Neuronal stem cell (in vitro differentiated cells): ENCODE measurements at regions not wholly inside any gene's neighbourhood (a gene's known extent, or its start where the extent isn't known, plus 50 kb on each side); places are given as distances from the start of the nearest gene placed in this dataset.

Experiments used
- DNase-seq: peaks from one replicate; pipeline ENCODE4 v3.0.0-alpha.2; 2013; ENCODE audit warnings: low spot score
- H2AFZ ChIP-seq: one replicate; pipeline ENCODE4 v1.6.1; 2013; ENCODE audit warnings: mild to moderate bottlenecking, low read length, inconsistent platforms
- H2AK5ac ChIP-seq: 2 replicates; pipeline ENCODE4 v1.6.1; 2013; ENCODE audit warnings: low read depth, mild to moderate bottlenecking, inconsistent platforms, low read length, moderate library complexity, mixed read lengths
- H2BK120ac ChIP-seq: 2 replicates; pipeline ENCODE4 v1.6.1; 2013; ENCODE audit warnings: low read depth, mild to moderate bottlenecking, inconsistent platforms, low read length, moderate library complexity, mixed read lengths
- H2BK12ac ChIP-seq: one replicate; pipeline ENCODE4 v1.6.1; 2013; ENCODE audit warnings: low read length, inconsistent platforms
- H2BK15ac ChIP-seq: 2 replicates; pipeline ENCODE4 v1.6.1; 2013; ENCODE audit warnings: mild to moderate bottlenecking, low read length, inconsistent platforms, mixed read lengths
- H2BK5ac ChIP-seq: one replicate; pipeline ENCODE4 v1.6.1; 2013; ENCODE audit warnings: inconsistent platforms, mild to moderate bottlenecking, low read length, moderate library complexity
- H3K14ac ChIP-seq: one replicate; pipeline ENCODE4 v1.6.1; 2013; ENCODE audit warnings: low read length, inconsistent platforms
- H3K18ac ChIP-seq: 2 replicates; pipeline ENCODE4 v1.6.1; 2013; ENCODE audit warnings: low read length, inconsistent platforms
- H3K23ac ChIP-seq: 2 replicates; pipeline ENCODE4 v1.6.1; 2013; ENCODE audit warnings: low read depth, mild to moderate bottlenecking, mixed read lengths, low read length, inconsistent platforms; ENCODE audit not compliant: poor library complexity
- H3K27ac ChIP-seq: replicated peaks from 3 replicates; pipeline ENCODE4 v1.5.1; 2013; ENCODE audit warnings: low read length, inconsistent platforms
- H3K27me3 ChIP-seq, 3 experiments: 2 replicates each; pipeline ENCODE4 v1.6.1; 2013; ENCODE audit warnings: low read length in 3 of 3, mild to moderate bottlenecking in 2 of 3, inconsistent platforms in 1 of 3, low read depth in 1 of 3, mixed read lengths in 1 of 3, moderate library complexity in 1 of 3; ENCODE audit not compliant: control insufficient read depth in 3 of 3, insufficient read depth in 3 of 3
- H3K36me3 ChIP-seq, 2 donors: replicated peaks in 1 of 2; 2 replicates each; pipeline ENCODE4 v1.6.1; 2013; ENCODE audit warnings: low read length in 2 of 2; ENCODE audit not compliant: control insufficient read depth in 2 of 2, insufficient read depth in 2 of 2
- H3K4ac ChIP-seq: 2 replicates; pipeline ENCODE4 v1.6.1; 2013; ENCODE audit warnings: inconsistent platforms, mild to moderate bottlenecking, low read length, moderate library complexity
- H3K4me1 ChIP-seq, 2 donors: 1 replicate in 1 of 2; 2 replicates in 1 of 2; pipeline ENCODE4 v1.6.1; 2013; ENCODE audit warnings: low read length in 2 of 2, low read depth in 1 of 2; ENCODE audit not compliant: control insufficient read depth in 2 of 2, insufficient read depth in 1 of 2
- H3K4me2 ChIP-seq: one replicate; pipeline ENCODE4 v1.6.1; 2013; ENCODE audit warnings: mild to moderate bottlenecking, low read length, inconsistent platforms; ENCODE audit not compliant: insufficient read depth, poor library complexity, severe bottlenecking
- H3K4me3 ChIP-seq, 2 donors: 2 replicates each; pipeline ENCODE4 v1.5.1; 2013; ENCODE audit warnings: low read length in 2 of 2, mild to moderate bottlenecking in 2 of 2, inconsistent platforms in 1 of 2, moderate library complexity in 1 of 2
- H3K79me1 ChIP-seq: one replicate; pipeline ENCODE4 v1.6.1; 2013; ENCODE audit warnings: low read depth, mild to moderate bottlenecking, inconsistent platforms, low read length, moderate library complexity
- H3K9ac ChIP-seq: one replicate; pipeline ENCODE4 v1.6.1; 2013; ENCODE audit warnings: mild to moderate bottlenecking, low read depth, low read length, inconsistent platforms; ENCODE audit not compliant: poor library complexity
- H3K9me3 ChIP-seq, 2 donors: replicated peaks in 1 of 2; 2 replicates each; pipeline versions ENCODE3 to v1.6.1; 2013; ENCODE audit warnings: low read length in 2 of 2, mild to moderate bottlenecking in 2 of 2, inconsistent platforms in 1 of 2, low read depth in 1 of 2, mixed read lengths in 1 of 2, moderate library complexity in 1 of 2; ENCODE audit not compliant: control insufficient read depth in 2 of 2, insufficient read depth in 1 of 2
- H4K8ac ChIP-seq: one replicate; pipeline ENCODE4 v1.6.1; 2013; ENCODE audit warnings: low read depth, mild to moderate bottlenecking, inconsistent platforms, low read length, moderate library complexity
- H4K91ac ChIP-seq: one replicate; pipeline ENCODE4 v1.6.1; 2013; ENCODE audit warnings: low read length, low read depth, mild to moderate bottlenecking, inconsistent platforms; ENCODE audit not compliant: poor library complexity
- WGBS, 2 donors: extraction: QIAGEN DNeasy Blood & Tissue Kit; methylation state at CpG; one replicate each; pipeline ENCODE4 v1.1.7; 2013; ENCODE audit warnings: missing lambda C conversion rate in 2 of 2, mixed read lengths in 1 of 2; ENCODE audit not compliant: insufficient read length in 2 of 2, insufficient replicate concordance in 1 of 2; ENCODE audit errors: extremely low coverage in 2 of 2; 5-methylcytosine and 5-hydroxymethylcytosine counted together

DNA sequence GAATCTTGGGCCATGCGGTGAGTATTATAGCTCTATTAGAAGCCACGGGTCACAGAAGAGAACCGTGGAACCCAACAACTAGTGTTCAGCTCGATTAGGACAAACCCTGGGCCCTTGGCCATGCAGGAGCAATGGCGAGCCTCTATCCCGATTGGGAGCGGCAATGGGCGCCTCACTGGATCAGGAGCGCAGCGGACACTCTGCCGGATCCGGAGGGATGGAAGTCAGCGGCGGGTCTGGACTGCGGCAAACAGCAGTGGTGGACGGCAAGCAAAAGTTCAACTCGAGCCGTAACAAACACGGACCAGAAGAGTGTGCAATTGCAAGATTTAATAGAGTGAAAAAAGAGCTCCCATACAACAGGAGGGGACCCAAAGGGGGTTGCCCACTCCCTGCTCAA is 1481.9 kb downstream of the PCDH9 start:
- H3K4me1 ChIP-seq: no peaks in the 10 kb centered on the region
- H2BK15ac ChIP-seq: no peak overlapping the region
- H4K91ac ChIP-seq: no peak overlapping the region
- peak overlapping the region; percentile 43 for H4K8ac ChIP-seq
- no peak overlapping the region for H2AFZ ChIP-seq
- no peak overlapping the region for H2BK5ac ChIP-seq
- no peak overlapping the region for H3K18ac ChIP-seq
- no CpG with 5 or more reads among the region's 19 CpGs for WGBS, 2 donors
- no peak overlapping the region for H3K14ac ChIP-seq
- H3K4me3 ChIP-seq: no peak overlapping the region
- no peak overlapping the region for H3K4me2 ChIP-seq
- DNase-seq: no peak
- H3K79me1 ChIP-seq: no peaks in the 10 kb centered on the region
- no peaks in the 10 kb centered on the region for H3K27me3 ChIP-seq
- H3K9ac ChIP-seq: no peak overlapping the region
- no peaks in the 10 kb centered on the region for H3K9me3 ChIP-seq
- H2BK120ac ChIP-seq: no peak overlapping the region
- no peak overlapping the region for H2BK12ac ChIP-seq
- H3K36me3 ChIP-seq: no peaks in the 10 kb centered on the region
- no peak overlapping the region for H3K23ac ChIP-seq
- H3K4ac ChIP-seq: no peak overlapping the region
- H3K27ac ChIP-seq: no peak overlapping the region
- no peak overlapping the region for H2AK5ac ChIP-seq

DNA sequence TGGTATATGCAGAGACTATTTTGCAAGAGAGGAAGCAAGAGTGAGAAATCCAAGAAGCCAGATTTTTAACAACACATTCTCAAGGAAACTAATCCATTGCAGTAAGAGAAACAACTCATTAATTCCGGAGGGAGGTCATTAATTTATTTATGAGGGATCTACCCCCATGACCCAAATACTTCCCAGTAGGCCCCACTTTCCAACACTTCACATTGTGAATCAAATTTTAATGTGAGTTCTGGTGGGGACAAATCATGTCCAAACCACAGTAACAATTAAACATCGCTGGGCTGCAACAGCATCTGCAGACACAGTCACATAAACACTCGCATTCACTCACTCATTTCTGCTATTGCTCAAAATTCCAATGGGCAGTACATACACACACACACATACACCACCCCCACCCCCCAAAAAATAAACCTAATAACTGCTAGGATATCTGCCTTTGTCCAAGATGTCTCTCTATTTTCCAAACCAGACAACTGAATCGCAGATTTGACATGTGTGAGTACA is 1483.7 kb downstream of the PCDH9 start:
- Histone ChIP-seq H3K23ac (no peak overlapping the region), H3K9me3 (no peaks in the 10 kb centered on the region), H3K4me3 (no peak overlapping the region), H3K14ac (no peak overlapping the region), H4K91ac (no peak overlapping the region), H3K27ac (no peak overlapping the region), H3K4me2 (no peak overlapping the region), H3K4ac (no peak overlapping the region), H2AFZ (no peak overlapping the region), H3K4me1 (no peaks in the 10 kb centered on the region), H3K79me1 (no peaks in the 10 kb centered on the region), H3K27me3 (no peaks in the 10 kb centered on the region), H3K36me3 (no peaks in the 10 kb centered on the region), H2BK15ac (no peak overlapping the region), H3K9ac (no peak overlapping the region), H4K8ac (no peak overlapping the region), H2BK12ac (no peak overlapping the region), H2AK5ac (no peak overlapping the region), H2BK120ac (no peak overlapping the region), H2BK5ac (no peak overlapping the region), H3K18ac (no peak overlapping the region)
- no CpG with 5 or more reads among the region's 4 CpGs for WGBS, 2 donors
- no peak for DNase-seq

DNA sequence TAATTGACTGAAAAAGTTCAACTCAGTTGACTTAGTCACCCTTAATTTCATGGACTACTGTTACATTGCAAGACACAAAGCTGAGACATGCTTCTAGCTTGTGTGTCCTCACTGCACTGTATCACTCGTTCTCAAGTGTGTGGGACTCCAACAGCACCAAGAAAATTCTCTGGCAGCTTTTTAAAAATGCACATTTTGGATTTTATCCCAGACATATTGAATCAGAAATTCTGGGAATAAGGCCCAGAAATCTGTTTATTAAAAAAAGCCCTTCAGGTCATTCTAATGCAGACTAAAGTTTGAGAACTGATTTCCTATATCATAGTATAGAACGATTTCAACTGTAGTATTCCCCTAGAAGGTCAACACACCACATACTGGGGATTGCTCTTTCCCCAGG is 1485.3 kb downstream of the PCDH9 start:
- no peaks in the 10 kb centered on the region for H3K9me3 ChIP-seq
- H2BK12ac ChIP-seq: no peak overlapping the region
- no peaks in the 10 kb centered on the region for H3K4me1 ChIP-seq
- WGBS, 2 donors: no CpG with 5 or more reads among the region's 2 CpGs
- no peak overlapping the region for H3K4me2 ChIP-seq
- no peaks in the 10 kb centered on the region for H3K79me1 ChIP-seq
- no peak for DNase-seq
- no peak overlapping the region for H3K14ac ChIP-seq
- no peak overlapping the region for H2BK15ac ChIP-seq
- H2BK5ac ChIP-seq: no peak overlapping the region
- no peak overlapping the region for H4K8ac ChIP-seq
- H3K36me3 ChIP-seq: no peaks in the 10 kb centered on the region
- H2AK5ac ChIP-seq: no peak overlapping the region
- no peak overlapping the region for H4K91ac ChIP-seq
- H3K27me3 ChIP-seq: no peaks in the 10 kb centered on the region
- no peak overlapping the region for H3K9ac ChIP-seq
- no peak overlapping the region for H3K27ac ChIP-seq
- H3K18ac ChIP-seq: no peak overlapping the region
- no peak overlapping the region for H2AFZ ChIP-seq
- no peak overlapping the region for H3K23ac ChIP-seq
- H3K4me3 ChIP-seq: no peak overlapping the region
- H2BK120ac ChIP-seq: no peak overlapping the region
- H3K4ac ChIP-seq: no peak overlapping the region

DNA sequence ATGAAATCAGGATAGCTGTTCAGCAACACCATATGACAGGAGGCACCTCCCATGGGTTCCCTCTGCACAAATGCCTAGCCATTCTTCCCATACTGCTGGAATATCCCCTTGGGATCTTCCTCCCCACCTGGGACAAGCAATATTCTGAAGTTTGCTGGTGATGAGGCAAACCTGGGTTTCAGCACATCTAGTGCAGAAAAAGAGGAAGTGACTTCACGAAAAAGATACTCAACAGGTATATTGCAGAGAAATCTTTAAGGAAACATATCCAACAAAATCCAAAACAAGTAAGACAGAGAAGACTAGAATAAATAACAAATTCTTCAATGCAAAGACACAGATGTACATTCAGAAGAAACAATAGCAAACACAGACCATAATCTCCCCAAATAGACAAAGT is 1497.0 kb downstream of the PCDH9 start:
- Histone ChIP-seq H3K27ac (no peak overlapping the region), H4K91ac (no peak overlapping the region), H3K79me1 (no peaks in the 10 kb centered on the region), H2AK5ac (no peak overlapping the region), H2BK15ac (no peak overlapping the region), H3K4me3 (no peak overlapping the region), H3K14ac (no peak overlapping the region), H2BK12ac (no peak overlapping the region), H2AFZ (peak overlapping the region; percentile 39), H2BK5ac (no peak overlapping the region), H2BK120ac (no peak overlapping the region), H4K8ac (no peak overlapping the region), H3K4me2 (no peak overlapping the region), H3K27me3 (no peaks in the 10 kb centered on the region), H3K4ac (no peak overlapping the region), H3K18ac (no peak overlapping the region), H3K36me3 (no peaks in the 10 kb centered on the region), H3K4me1 (no peaks in the 10 kb centered on the region), H3K9me3 (no peaks in the 10 kb centered on the region), H3K9ac (no peak overlapping the region), H3K23ac (no peak overlapping the region)
- DNase-seq: no peak
- WGBS, 2 donors: no CpG with 5 or more reads among the region's 1 CpG
